Keratinocyte (primary cell): ENCODE measurements at regions not wholly inside any gene's neighbourhood (a gene's known extent, or its start where the extent isn't known, plus 50 kb on each side); places are given as distances from the start of the nearest gene placed in this dataset.

Experiments used
- DNase-seq: peaks from one replicate; pipeline ENCODE4 v3.0.0-alpha.2; 2011; ENCODE audit warnings: low read depth, missing footprints, low spot score
- FAIRE-seq: peaks from 2 replicates; lab custom pipeline; 2011; peaks lifted over from hg19 to GRCh38; lab: Jason Lieb, UNC
- H2AFZ ChIP-seq: 2 replicates; pipeline ENCODE4 v1.6.0; 2012; ENCODE audit warnings: low read length, control low read depth, inconsistent platforms; ENCODE audit not compliant: control insufficient read depth
- H3K27ac ChIP-seq: 2 replicates; pipeline ENCODE4 v1.5.1; 2011; ENCODE audit warnings: low read length; ENCODE audit not compliant: control insufficient read depth, insufficient read depth
- H3K27me3 ChIP-seq: 3 replicates; pipeline ENCODE4 v1.6.0; 2011; ENCODE audit warnings: low read length; ENCODE audit not compliant: control insufficient read depth, insufficient read depth; ENCODE audit errors: extremely low read depth
- H3K36me3 ChIP-seq, 2 experiments: 2 replicates in 1 of 2; 3 replicates in 1 of 2; pipeline ENCODE4 v1.5.1; 2011; ENCODE audit warnings: low read length in 2 of 2, mild to moderate bottlenecking in 1 of 2; ENCODE audit not compliant: control insufficient read depth in 2 of 2, insufficient read depth in 2 of 2; ENCODE audit errors: extremely low read depth in 1 of 2
- H3K4me1 ChIP-seq: 3 replicates; pipeline ENCODE4 v1.5.1; 2011; ENCODE audit warnings: low read length; ENCODE audit not compliant: control insufficient read depth, insufficient read depth; ENCODE audit errors: extremely low read depth
- H3K4me2 ChIP-seq: 3 replicates; pipeline ENCODE4 v1.6.0; 2011; ENCODE audit warnings: low read depth, low read length; ENCODE audit not compliant: control insufficient read depth, insufficient read depth; ENCODE audit errors: extremely low read depth
- H3K4me3 ChIP-seq, 3 experiments: fragments of 200-600 bp in 1 of 3; sonication (generic) in 1 of 3; 2 replicates in 2 of 3; 3 replicates in 1 of 3; pipeline ENCODE4 v1.5.1; 2011 to 2016; ENCODE audit warnings: low read length in 3 of 3, mild to moderate bottlenecking in 3 of 3, control low read depth in 2 of 3, inconsistent platforms in 1 of 3, low read depth in 1 of 3, mixed read lengths in 1 of 3, mixed run types in 1 of 3, moderate library complexity in 1 of 3; ENCODE audit not compliant: control insufficient read depth in 2 of 3, insufficient read depth in 2 of 3; ENCODE audit errors: extremely low read depth in 1 of 3
- H3K79me2 ChIP-seq: 2 replicates; pipeline ENCODE4 v1.6.0; 2012; ENCODE audit warnings: low read length; ENCODE audit not compliant: control insufficient read depth, insufficient read depth
- H3K9ac ChIP-seq: 3 replicates; pipeline ENCODE4 v1.6.0; 2011; ENCODE audit warnings: low read length; ENCODE audit not compliant: control insufficient read depth, insufficient read depth; ENCODE audit errors: extremely low read depth
- H3K9me1 ChIP-seq: 3 replicates; pipeline ENCODE4 v1.6.0; 2011; ENCODE audit warnings: low read length; ENCODE audit not compliant: control insufficient read depth, insufficient read depth; ENCODE audit errors: extremely low read depth
- H3K9me3 ChIP-seq: 2 replicates; pipeline ENCODE4 v1.5.1; 2012; ENCODE audit warnings: low read depth, low read length; ENCODE audit not compliant: control insufficient read depth
- H4K20me1 ChIP-seq: 3 replicates; pipeline ENCODE4 v1.6.0; 2011; ENCODE audit warnings: low read length; ENCODE audit not compliant: control insufficient read depth, insufficient read depth; ENCODE audit errors: extremely low read depth
- CTCF ChIP-seq, 3 experiments: IDR thresholded peaks in 1 of 3; conservative IDR thresholded peaks in 1 of 3; optimal IDR thresholded peaks in 1 of 3; 2 replicates in 2 of 3; 3 replicates in 1 of 3; pipeline versions ENCODE3 to v1.5.1; 2011; ENCODE audit warnings: low read length in 3 of 3, mild to moderate bottlenecking in 3 of 3, moderate library complexity in 2 of 3, control low read depth in 1 of 3, inconsistent platforms in 1 of 3; ENCODE audit not compliant: insufficient read depth in 2 of 3; ENCODE audit errors: extremely low read depth in 1 of 3
- EZH2 ChIP-seq: IDR thresholded peaks from one replicate; pipeline ENCODE4 v1.6.1; 2012; ENCODE audit warnings: inconsistent platforms, mild to moderate bottlenecking, low read length, moderate library complexity
- dilution Hi-C: fragments of 300-500 bp; cut with MboI; formaldehyde crosslinking; loops from one replicate; pipeline ENCODE4 v1.7.0; 2020; ENCODE audit warnings: low sequenced_read_pairs; ENCODE audit not compliant: extremely low pct_ligation_motif_present

- no peaks in the 10 kb centered on the region for H4K20me1 ChIP-seq
- TF ChIP-seq CTCF (optimal IDR thresholded peaks at IDR 0.05 in 1 of 3, IDR thresholded peaks at IDR 0.05 in 1 of 3, conservative IDR thresholded peaks at IDR 0.05 in 1 of 3; ENCODE audit: extremely low read depth in 1 of 3, insufficient read depth in 2 of 3, low read length in 3 of 3), result no peak
- TF ChIP-seq EZH2, result no peak
- no peak overlapping the region for H3K27ac ChIP-seq
- H2AFZ ChIP-seq, result no peak overlapping the region
- no peak overlapping the region for H3K9ac ChIP-seq
- dilution Hi-C loops, result no loop called here
- H3K4me2 ChIP-seq, result no peak overlapping the region
- no peaks in the 10 kb centered on the region for H3K4me1 ChIP-seq
- no peaks in the 10 kb centered on the region for H3K9me3 ChIP-seq
- no peaks in the 10 kb centered on the region for H3K27me3 ChIP-seq
- no peaks in the 10 kb centered on the region for H3K79me2 ChIP-seq
- FAIRE-seq (no peak), DNase-seq (no peak)
- H3K36me3 ChIP-seq, result no peaks in the 10 kb centered on the region
- H3K9me1 ChIP-seq, result no peaks in the 10 kb centered on the region
- H3K4me3 ChIP-seq, result no peak overlapping the region
These were observed 149.0 kb upstream of the CST7 start for GRCh38 chr20:24799971-24800580.

- dilution Hi-C loops, result no loop called here
- H3K79me2 ChIP-seq, result no peaks in the 10 kb centered on the region
- no peak overlapping the region for H3K4me2 ChIP-seq
- no peaks in the 10 kb centered on the region for H3K9me1 ChIP-seq
- TF ChIP-seq CTCF (optimal IDR thresholded peaks at IDR 0.05 in 1 of 3, IDR thresholded peaks at IDR 0.05 in 1 of 3, conservative IDR thresholded peaks at IDR 0.05 in 1 of 3; ENCODE audit: extremely low read depth in 1 of 3, insufficient read depth in 2 of 3, low read length in 3 of 3) (no peak), EZH2 (no peak)
- no peaks in the 10 kb centered on the region for H3K9me3 ChIP-seq
- H4K20me1 ChIP-seq, result no peaks in the 10 kb centered on the region
- no peaks in the 10 kb centered on the region for H3K36me3 ChIP-seq
- no peaks in the 10 kb centered on the region for H3K27me3 ChIP-seq
- no peak for FAIRE-seq
- H3K4me1 ChIP-seq, result no peaks in the 10 kb centered on the region
- no peak for DNase-seq
- H3K27ac ChIP-seq, result no peak overlapping the region
- H2AFZ ChIP-seq, result no peak overlapping the region
- H3K4me3 ChIP-seq, result no peak overlapping the region
- H3K9ac ChIP-seq, result no peak overlapping the region
These were observed 146.7 kb upstream of the CST7 start for GRCh38 chr20:24802286-24802820.
